IMR-90 (cell line): ENCODE measurements at regions not wholly inside any gene's neighbourhood (a gene's known extent, or its start where the extent isn't known, plus 50 kb on each side); places are given as distances from the start of the nearest gene placed in this dataset.

Experiments used
- ATAC-seq: fragments of 200-7000 bp; cut with Tn5 transposase; 2 replicates; pipeline ENCODE4 v1.9.1; 2020; ENCODE audit warnings: low read depth, mild to moderate bottlenecking, moderate library complexity
- BruUV-seq: library from RNA; stranded (reverse); fragments of 400-500 nt; replicated peaks from 2 replicates; lab custom pipeline; 2021; lab: Mats Ljungman, UMichigan
- CTCF ChIA-PET: fragments of 300-600 bp; formaldehyde crosslinking; extraction: SDS; loops from one replicate; lab custom pipeline; 2021; ENCODE audit warnings: antibody characterized with exemption; lab: Yijun Ruan, JAX
- POLR2A ChIA-PET: fragments of 300-600 bp; sonication (Branson Sonifier 250); formaldehyde crosslinking; loops from one replicate; lab custom pipeline; 2022; ENCODE audit warnings: antibody characterized with exemption; ENCODE audit not compliant: unreplicated experiment; lab: Charles Lee
- DNase-seq: peaks from one replicate; pipeline ENCODE4 v3.0.0; 2013
- H2AFZ ChIP-seq: replicated peaks from 2 replicates; pipeline ENCODE3; 2013; ENCODE audit warnings: low read length, mild to moderate bottlenecking; ENCODE audit not compliant: poor library complexity
- H2AK5ac ChIP-seq: 2 replicates; pipeline ENCODE4 v1.6.1; 2013; ENCODE audit warnings: low read depth, low read length, inconsistent platforms
- H2AK9ac ChIP-seq: replicated peaks from 2 replicates; pipeline ENCODE3; 2013; ENCODE audit warnings: mild to moderate bottlenecking, low read depth, low read length, moderate library complexity; ENCODE audit not compliant: poor library complexity
- H2BK120ac ChIP-seq: 2 replicates; pipeline ENCODE4 v1.6.1; 2013; ENCODE audit warnings: low read depth, low read length, inconsistent platforms
- H2BK15ac ChIP-seq: 3 replicates; pipeline ENCODE4 v1.6.1; 2013; ENCODE audit warnings: low read depth, low read length, inconsistent platforms
- H2BK20ac ChIP-seq: 2 replicates; pipeline ENCODE4 v1.6.1; 2013; ENCODE audit warnings: low read depth, mild to moderate bottlenecking, inconsistent platforms, low read length, moderate library complexity
- H2BK5ac ChIP-seq: 2 replicates; pipeline ENCODE4 v1.6.1; 2013; ENCODE audit warnings: mild to moderate bottlenecking, low read depth, low read length, inconsistent platforms; ENCODE audit not compliant: poor library complexity, severe bottlenecking
- H3K14ac ChIP-seq: replicated peaks from 2 replicates; pipeline ENCODE4 v1.6.1; 2013; ENCODE audit warnings: low read depth, low read length, inconsistent platforms
- H3K18ac ChIP-seq: 2 replicates; pipeline ENCODE4 v1.6.1; 2013; ENCODE audit warnings: low read depth, low read length, control low read depth
- H3K23ac ChIP-seq: 2 replicates; pipeline ENCODE4 v1.6.1; 2013; ENCODE audit warnings: low read depth, low read length, inconsistent platforms
- H3K27ac ChIP-seq: 2 replicates; pipeline ENCODE4 v1.5.1; 2013; ENCODE audit warnings: mild to moderate bottlenecking, control low read depth, low read length; ENCODE audit not compliant: insufficient read depth
- H3K27me3 ChIP-seq: 2 replicates; pipeline ENCODE4 v1.6.1; 2013; ENCODE audit warnings: low read length; ENCODE audit not compliant: control insufficient read depth, insufficient read depth
- H3K36me3 ChIP-seq: 2 replicates; pipeline ENCODE4 v1.6.1; 2013; ENCODE audit warnings: low read length, mixed read lengths; ENCODE audit not compliant: control insufficient read depth, insufficient read depth
- H3K4ac ChIP-seq: 2 replicates; pipeline ENCODE4 v1.6.1; 2013; ENCODE audit warnings: low read depth, low read length, inconsistent platforms
- H3K4me1 ChIP-seq: 2 replicates; pipeline ENCODE4 v1.6.1; 2013; ENCODE audit warnings: low read length, mixed read lengths; ENCODE audit not compliant: control insufficient read depth, insufficient read depth
- H3K4me2 ChIP-seq: 2 replicates; pipeline ENCODE4 v1.6.1; 2013; ENCODE audit warnings: low read depth, mild to moderate bottlenecking, control low read depth, low read length, moderate library complexity
- H3K4me3 ChIP-seq: 2 replicates; pipeline ENCODE4 v1.5.1; 2013; ENCODE audit warnings: low read depth, mild to moderate bottlenecking, control low read depth, low read length, moderate library complexity; ENCODE audit not compliant: insufficient read depth
- H3K56ac ChIP-seq: 2 replicates; pipeline ENCODE4 v1.6.1; 2013; ENCODE audit warnings: low read length, inconsistent platforms; ENCODE audit not compliant: insufficient read depth; ENCODE audit errors: extremely low read depth
- H3K79me1 ChIP-seq, 2 experiments: 2 replicates each; pipeline ENCODE4 v1.6.1; 2013; ENCODE audit warnings: low read length in 2 of 2, inconsistent platforms in 1 of 2, low read depth in 1 of 2
- H3K9ac ChIP-seq: 2 replicates; pipeline ENCODE4 v1.6.1; 2013; ENCODE audit warnings: low read depth, low read length, control low read depth
- H3K9me1 ChIP-seq: 2 replicates; pipeline ENCODE4 v1.6.1; 2013; ENCODE audit warnings: low read length, inconsistent platforms; ENCODE audit not compliant: insufficient read depth
- H3K9me3 ChIP-seq: 2 replicates; pipeline ENCODE4 v1.6.1; 2013; ENCODE audit warnings: low read length; ENCODE audit not compliant: control insufficient read depth, insufficient read depth
- H4K20me1 ChIP-seq: 2 replicates; pipeline ENCODE4 v1.6.1; 2013; ENCODE audit warnings: low read length, inconsistent platforms; ENCODE audit not compliant: insufficient read depth
- H4K5ac ChIP-seq: 2 replicates; pipeline ENCODE4 v1.6.1; 2013; ENCODE audit warnings: mild to moderate bottlenecking, low read depth, low read length, control low read depth
- H4K8ac ChIP-seq, 2 experiments: 2 replicates each; pipeline ENCODE4 v1.6.1; 2013; ENCODE audit warnings: low read depth in 2 of 2, low read length in 2 of 2, control low read depth in 1 of 2, inconsistent platforms in 1 of 2
- H4K91ac ChIP-seq: 2 replicates; pipeline ENCODE4 v1.6.1; 2013; ENCODE audit warnings: low read depth, low read length, inconsistent platforms; ENCODE audit not compliant: insufficient read depth
- CHD1 ChIP-seq: IDR thresholded peaks from 2 replicates; pipeline ENCODE4 v1.6.1; 2012; ENCODE audit warnings: low read depth, low read length, improper control_type of control experiment
- ELK1 ChIP-seq: fragments of 150-350 bp; IDR thresholded peaks from 2 replicates; pipeline ENCODE4 v1.6.1; 2016; ENCODE audit warnings: low read depth, mild to moderate bottlenecking, low read length, moderate library complexity, borderline replicate concordance
- FOS ChIP-seq: fragments of 150-350 bp; IDR thresholded peaks from 2 replicates; pipeline ENCODE4 v1.6.1; 2016; ENCODE audit warnings: low read depth, low read length
- MAFK ChIP-seq: IDR thresholded peaks from 2 replicates; pipeline ENCODE4 v1.6.1; 2012; ENCODE audit warnings: low read depth, low read length, improper control_type of control experiment
- MAZ ChIP-seq: IDR thresholded peaks from 2 replicates; pipeline ENCODE4 v1.6.1; 2012; ENCODE audit warnings: low read depth, mild to moderate bottlenecking, low read length, improper control_type of control experiment, moderate library complexity, borderline replicate concordance
- MXI1 ChIP-seq: IDR thresholded peaks from 2 replicates; pipeline ENCODE4 v1.6.1; 2012; ENCODE audit warnings: low read depth, mild to moderate bottlenecking, low read length, moderate library complexity, borderline replicate concordance
- RAD21 ChIP-seq: IDR thresholded peaks from 2 replicates; pipeline ENCODE4 v1.6.1; 2012; ENCODE audit warnings: low read length, improper control_type of control experiment
- RCOR1 ChIP-seq: IDR thresholded peaks from 2 replicates; pipeline ENCODE4 v1.6.1; 2012; ENCODE audit warnings: mild to moderate bottlenecking, low read length, improper control_type of control experiment; ENCODE audit not compliant: insufficient replicate concordance
- USF2 ChIP-seq: fragments of 150-350 bp; IDR thresholded peaks from 2 replicates; pipeline ENCODE4 v1.6.1; 2017; ENCODE audit warnings: mild to moderate bottlenecking, antibody characterized with exemption, low read length, low read depth
- WGBS, 2 experiments: methylation state at CpG; one replicate each; pipeline versions ENCODE4 v1.1.5 to v1.1.7; 2013; ENCODE audit warnings: missing lambda C conversion rate in 2 of 2; ENCODE audit not compliant: insufficient read length in 1 of 2; ENCODE audit errors: extremely low coverage in 2 of 2; 5-methylcytosine and 5-hydroxymethylcytosine counted together
- dilution Hi-C: fragments of 300-500 bp; cut with HindIII; formaldehyde crosslinking; loops from one replicate; pipeline ENCODE4 v1.14.3; 2018; ENCODE audit warnings: low sequenced_read_pairs; ENCODE audit not compliant: unreplicated experiment
- in situ Hi-C: fragments of 300-500 bp; cut with MboI; formaldehyde crosslinking; loops from 3 replicates; pipeline ENCODE4 v1.14.3; 2019; ENCODE audit warnings: low sequenced_read_pairs, inconsistent platforms, mixed read lengths
- intact Hi-C: fragments of 100-400 bp; cut with micrococcal nuclease; formaldehyde crosslinking; loops from 2 replicates; pipeline ENCODE4 v1.10.0; 2022

GRCh38 chr10:110405380-110405779, 92.3 kb upstream of the DUSP5 start:
- no peak overlapping the region; the same call in 1 of the 2 replicates for H2BK20ac ChIP-seq
- in situ Hi-C loops (no loop called here), dilution Hi-C loops (no loop called here), intact Hi-C loops (no loop called here)
- H4K8ac ChIP-seq: no peak overlapping the region
- no peak overlapping the region for H2AFZ ChIP-seq
- TF ChIP-seq MAZ (no peak), FOS (no peak), MAFK (no peak), RAD21 (no peak), USF2 (no peak), MXI1 (no peak), ELK1 (no peak), CHD1 (no peak), RCOR1 (no peak)
- no peak overlapping the region for H3K4me3 ChIP-seq
- H3K9me1 ChIP-seq: peaks cover 29% of the 10 kb centered on the region
- POLR2A ChIA-PET: no interaction called here
- no peak overlapping the region for H3K4me2 ChIP-seq
- no TSS peak for BruUV-seq
- H3K14ac ChIP-seq: 0 out of 2 replicates have a peak overlapping the region, but pooled peaks have one; percentile 5
- H2BK5ac ChIP-seq: no peak overlapping the region
- no peak overlapping the region for H3K23ac ChIP-seq
- 100% methylated on average over 2 of the region's 6 CpGs; no CpG with 5 or more reads in 1 of the 2 experiments for WGBS, 2 experiments
- CTCF ChIA-PET: no interaction called here
- H2AK5ac ChIP-seq: no peak overlapping the region
- H3K56ac ChIP-seq: no peak overlapping the region
- H3K27ac ChIP-seq: no peak overlapping the region
- H3K4ac ChIP-seq: 0 out of 2 replicates have a peak overlapping the region, but pooled peaks have one; percentile 24
- peaks cover 0 to 11% of the 10 kb centered on the region in 2 experiments; a peak in 1 of 4 replicates for H3K79me1 ChIP-seq
- ATAC-seq (no peak), DNase-seq (no peak)
- peak overlapping the region; percentile 38; the same call in 2 of the 3 replicates for H2BK15ac ChIP-seq
- no peak overlapping the region for H4K5ac ChIP-seq
- peaks cover 21% of the 10 kb centered on the region for H3K4me1 ChIP-seq
- H3K9ac ChIP-seq: no peak overlapping the region
- H2AK9ac ChIP-seq: no peak overlapping the region
- no peaks in the 10 kb centered on the region for H3K36me3 ChIP-seq
- H3K18ac ChIP-seq: no peak overlapping the region
- no peaks in the 10 kb centered on the region for H3K9me3 ChIP-seq
- H4K20me1 ChIP-seq: no peaks in the 10 kb centered on the region
- H4K91ac ChIP-seq: peak overlapping the region; percentile 6; the same call in 1 of the 2 replicates
- no peaks in the 10 kb centered on the region for H3K27me3 ChIP-seq
- H2BK120ac ChIP-seq: peak overlapping the region; percentile 48; the same call in 1 of the 2 replicates
